ENCODE measurements at regions not wholly inside any gene's neighbourhood (a gene's known extent, or its start where the extent isn't known, plus 50 kb on each side); places are given as distances from the start of the nearest gene placed in this dataset.

DNA sequence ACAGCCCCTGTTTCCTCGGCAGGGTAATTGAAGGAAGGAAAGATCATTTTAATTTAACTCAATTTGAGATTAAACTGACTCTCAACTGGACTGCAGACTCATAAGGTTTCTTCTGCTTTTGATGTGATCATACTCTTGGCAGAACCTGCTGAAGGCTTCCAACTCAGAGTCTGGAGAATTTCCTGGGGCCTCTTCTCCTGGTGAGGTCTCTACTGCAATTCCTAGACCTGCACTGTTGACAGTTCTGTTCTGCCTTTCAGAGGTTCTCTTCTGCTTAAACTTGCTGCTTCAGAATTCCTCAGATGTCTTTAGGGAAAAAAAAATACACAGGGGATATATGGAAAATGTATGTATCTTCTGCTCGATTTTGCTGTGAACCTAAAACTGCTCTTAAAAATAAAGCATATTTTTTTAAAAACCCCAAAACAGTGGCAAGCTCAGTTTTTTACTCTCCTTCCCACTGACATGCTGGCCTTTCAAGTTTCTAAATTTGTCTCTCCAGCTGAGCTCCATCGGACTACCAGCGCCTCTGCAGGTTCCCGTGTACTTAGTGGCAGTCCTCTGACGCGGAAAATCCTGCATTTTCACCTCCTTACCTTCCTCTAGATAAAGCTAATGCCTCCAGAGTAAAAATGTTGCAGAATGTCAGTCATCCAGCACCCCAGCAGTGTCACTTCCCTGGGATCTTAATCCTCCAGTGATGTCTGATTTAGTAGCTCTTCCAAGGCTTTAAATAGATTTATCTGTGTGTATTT, 733.5 kb upstream of the SGCG start:
- Histone ChIP-seq H3K4me1 (ENCODE audit: control insufficient read depth, insufficient read depth, low read length) (no peaks in the 10 kb centered on the region), H2BK120ac (ENCODE audit: low read depth, low read length) (no peak overlapping the region), H3K9ac (ENCODE audit: low read depth, low read length) (no peak overlapping the region), H3K14ac (replicated peaks; ENCODE audit: low read depth, low read length) (no peak overlapping the region), H3K27ac (ENCODE audit: insufficient read depth, low read length) (no peak overlapping the region), H2BK5ac (ENCODE audit: low read depth, low read length, poor library complexity, severe bottlenecking) (no peak overlapping the region), H3K56ac (ENCODE audit: extremely low read depth, insufficient read depth, low read length) (no peak overlapping the region), H2AK9ac (replicated peaks; ENCODE audit: low read depth, low read length, poor library complexity) (no peak overlapping the region), H3K23ac (ENCODE audit: low read depth, low read length) (no peak overlapping the region), H4K20me1 (ENCODE audit: insufficient read depth, low read length) (no peaks in the 10 kb centered on the region), H3K9me3 (ENCODE audit: control insufficient read depth, insufficient read depth, low read length) (0 out of 2 replicates have a peak, but pooled peaks cover 4% of the 10 kb centered on the region), H3K27me3 (ENCODE audit: control insufficient read depth, insufficient read depth, low read length) (no peaks in the 10 kb centered on the region), H2BK20ac (ENCODE audit: low read depth, low read length) (no peak overlapping the region), H2AK5ac (ENCODE audit: low read depth, low read length) (no peak overlapping the region), H3K9me1 (ENCODE audit: insufficient read depth, low read length) (no peaks in the 10 kb centered on the region), H4K5ac (ENCODE audit: low read depth, low read length) (no peak overlapping the region), H3K79me1 (ENCODE audit: low read depth in 1 of 2, low read length in 2 of 2) (no peaks in the 10 kb centered on the region), H3K4ac (ENCODE audit: low read depth, low read length) (no peak overlapping the region), H2BK15ac (ENCODE audit: low read depth, low read length) (no peak overlapping the region), H4K91ac (ENCODE audit: insufficient read depth, low read depth, low read length) (no peak overlapping the region), H3K4me3 (ENCODE audit: insufficient read depth, low read depth, low read length) (no peak overlapping the region), H3K4me2 (ENCODE audit: low read depth, low read length) (no peak overlapping the region), H2AFZ (replicated peaks; ENCODE audit: low read length, poor library complexity) (no peak overlapping the region), H3K18ac (ENCODE audit: low read depth, low read length) (no peak overlapping the region), H4K8ac (ENCODE audit: low read depth in 2 of 2, low read length in 2 of 2) (no peak overlapping the region), H3K36me3 (ENCODE audit: control insufficient read depth, insufficient read depth, low read length) (no peaks in the 10 kb centered on the region)
- intact Hi-C loops (cut with micrococcal nuclease) (no loop called here), dilution Hi-C loops (cut with HindIII; ENCODE audit: low sequenced_read_pairs, unreplicated experiment) (no loop called here), in situ Hi-C loops (cut with MboI; ENCODE audit: low sequenced_read_pairs) (no loop called here)
- no CpG with 5 or more reads among the region's 7 CpGs for WGBS, 2 experiments (ENCODE audit: extremely low coverage in 2 of 2, insufficient read length in 1 of 2)
- ChIA-PET POLR2A (ENCODE audit: unreplicated experiment) (no interaction called here), CTCF (no interaction called here)
- ATAC-seq (ENCODE audit: low read depth) (no peak), DNase-seq (no peak)
- no TSS peak for BruUV-seq (replicated peaks)
- no peak for TF ChIP-seq POLR2A (IDR thresholded peaks at IDR 0.05; ENCODE audit: low read depth, low read length)
- TF ChIP-seq ELK1 (IDR thresholded peaks at IDR 0.05; ENCODE audit: borderline replicate concordance, low read depth, low read length): no peak
- TF ChIP-seq MXI1 (IDR thresholded peaks at IDR 0.05; ENCODE audit: borderline replicate concordance, low read depth, low read length): no peak
- no peak for TF ChIP-seq FOS (IDR thresholded peaks at IDR 0.05; ENCODE audit: low read depth, low read length)
- no peak for TF ChIP-seq CEBPB (IDR thresholded peaks at IDR 0.05; ENCODE audit: low read depth, low read length)
- no peak for TF ChIP-seq CTCF (conservative IDR thresholded peaks at IDR 0.05; ENCODE audit: low read depth, low read length)
- TF ChIP-seq RAD21 (IDR thresholded peaks at IDR 0.05; ENCODE audit: low read length): no peak
- no peak for TF ChIP-seq SMC3 (IDR thresholded peaks at IDR 0.05; ENCODE audit: low read depth, low read length)
- no peak for TF ChIP-seq RCOR1 (IDR thresholded peaks at IDR 0.05; ENCODE audit: insufficient replicate concordance, low read length)
- TF ChIP-seq CHD1 (IDR thresholded peaks at IDR 0.05; ENCODE audit: low read depth, low read length): no peak
- TF ChIP-seq, protein P1, sequence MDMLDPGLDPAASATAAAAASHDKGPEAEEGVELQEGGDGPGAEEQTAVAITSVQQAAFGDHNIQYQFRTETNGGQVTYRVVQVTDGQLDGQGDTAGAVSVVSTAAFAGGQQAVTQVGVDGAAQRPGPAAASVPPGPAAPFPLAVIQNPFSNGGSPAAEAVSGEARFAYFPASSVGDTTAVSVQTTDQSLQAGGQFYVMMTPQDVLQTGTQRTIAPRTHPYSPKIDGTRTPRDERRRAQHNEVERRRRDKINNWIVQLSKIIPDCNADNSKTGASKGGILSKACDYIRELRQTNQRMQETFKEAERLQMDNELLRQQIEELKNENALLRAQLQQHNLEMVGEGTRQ (IDR thresholded peaks at IDR 0.05; ENCODE audit: low read depth, low read length): no peak
- no peak for TF ChIP-seq NFE2L2 (IDR thresholded peaks at IDR 0.05; ENCODE audit: low read depth, low read length)
- no peak for TF ChIP-seq RFX5 (IDR thresholded peaks at IDR 0.05; ENCODE audit: low read depth, low read length)
- no peak for TF ChIP-seq MAZ (IDR thresholded peaks at IDR 0.05; ENCODE audit: borderline replicate concordance, low read depth, low read length)
